A673 (cell line): ENCODE measurements at regions not wholly inside any gene's neighbourhood (a gene's known extent, or its start where the extent isn't known, plus 50 kb on each side); places are given as distances from the start of the nearest gene placed in this dataset.

Experiments
- BruUV-seq: library from RNA; stranded (reverse); fragments of 400-500 nt; replicated peaks from 2 replicates; lab custom pipeline; 2021; lab: Mats Ljungman, UMichigan
- CTCF ChIA-PET: fragments of 300-600 bp; sonication (Branson Sonifier 250); formaldehyde crosslinking; loops from one replicate; lab custom pipeline; 2022; ENCODE audit warnings: antibody characterized with exemption; lab: Charles Lee
- POLR2A ChIA-PET: fragments of 300-600 bp; sonication (Branson Sonifier 250); formaldehyde crosslinking; loops from one replicate; lab custom pipeline; 2022; ENCODE audit warnings: antibody characterized with exemption; ENCODE audit not compliant: low non-redundant PET; lab: Charles Lee
- DNase-seq: peaks from one replicate; pipeline ENCODE4 v3.0.0-alpha.2; 2015; ENCODE audit warnings: low spot score
- H3K27ac ChIP-seq: fragments of 200-600 bp; sonication (generic); 2 replicates; pipeline ENCODE4 v1.5.1; 2016; ENCODE audit warnings: mixed run types, low read depth, mild to moderate bottlenecking, mixed read lengths, antibody characterized with exemption, low read length; ENCODE audit not compliant: poor library complexity, severe bottlenecking
- H3K27me3 ChIP-seq: fragments of 200-600 bp; sonication (generic); replicated peaks from 2 replicates; pipeline ENCODE4 v1.6.1; 2017; ENCODE audit warnings: mixed run types, low read depth, mild to moderate bottlenecking, mixed read lengths, antibody characterized with exemption, low read length; ENCODE audit not compliant: insufficient read depth, poor library complexity
- H3K36me3 ChIP-seq: fragments of 200-600 bp; sonication (generic); 2 replicates; pipeline ENCODE4 v1.6.1; 2016; ENCODE audit warnings: mixed run types, mild to moderate bottlenecking, mixed read lengths, antibody characterized with exemption, low read length; ENCODE audit not compliant: insufficient read depth, poor library complexity, severe bottlenecking
- H3K4me1 ChIP-seq: fragments of 200-600 bp; sonication (generic); 2 replicates; pipeline ENCODE4 v1.6.1; 2017; ENCODE audit warnings: mixed run types, mild to moderate bottlenecking, mixed read lengths, antibody characterized with exemption, low read length; ENCODE audit not compliant: insufficient read depth, poor library complexity, severe bottlenecking
- H3K4me3 ChIP-seq: fragments of 200-600 bp; sonication (generic); 2 replicates; pipeline ENCODE4 v1.5.1; 2016; ENCODE audit warnings: low read depth, mixed run types, mild to moderate bottlenecking, mixed read lengths, low read length; ENCODE audit not compliant: poor library complexity, severe bottlenecking
- H3K9me3 ChIP-seq: fragments of 200-600 bp; sonication (generic); 2 replicates; pipeline ENCODE4 v1.6.1; 2016; ENCODE audit warnings: mixed run types, low read depth, mild to moderate bottlenecking, mixed read lengths, antibody characterized with exemption, low read length; ENCODE audit not compliant: poor library complexity, severe bottlenecking
- EZH2 ChIP-seq: fragments of 200-600 bp; sonication (generic); IDR thresholded peaks from 2 replicates; pipeline ENCODE4 v1.6.1; 2017; ENCODE audit warnings: borderline replicate concordance, low read depth, mild to moderate bottlenecking, mixed read lengths, antibody characterized with exemption, low read length; ENCODE audit not compliant: poor library complexity, severe bottlenecking
- intact Hi-C: fragments of 100-400 bp; cut with micrococcal nuclease; formaldehyde crosslinking; loops from one replicate; pipeline ENCODE4 v1.10.0; 2022; ENCODE audit not compliant: unreplicated experiment
- TF ChIP-seq, protein P1 (sequence below): fragments of 300-800, 200-600 bp; sonication (generic); conservative IDR thresholded peaks from 2 replicates; pipeline ENCODE4 v1.5.1; 2017; ENCODE audit warnings: low read depth, mild to moderate bottlenecking, antibody characterized with exemption, low read length, moderate library complexity, mixed read lengths

DNA sequence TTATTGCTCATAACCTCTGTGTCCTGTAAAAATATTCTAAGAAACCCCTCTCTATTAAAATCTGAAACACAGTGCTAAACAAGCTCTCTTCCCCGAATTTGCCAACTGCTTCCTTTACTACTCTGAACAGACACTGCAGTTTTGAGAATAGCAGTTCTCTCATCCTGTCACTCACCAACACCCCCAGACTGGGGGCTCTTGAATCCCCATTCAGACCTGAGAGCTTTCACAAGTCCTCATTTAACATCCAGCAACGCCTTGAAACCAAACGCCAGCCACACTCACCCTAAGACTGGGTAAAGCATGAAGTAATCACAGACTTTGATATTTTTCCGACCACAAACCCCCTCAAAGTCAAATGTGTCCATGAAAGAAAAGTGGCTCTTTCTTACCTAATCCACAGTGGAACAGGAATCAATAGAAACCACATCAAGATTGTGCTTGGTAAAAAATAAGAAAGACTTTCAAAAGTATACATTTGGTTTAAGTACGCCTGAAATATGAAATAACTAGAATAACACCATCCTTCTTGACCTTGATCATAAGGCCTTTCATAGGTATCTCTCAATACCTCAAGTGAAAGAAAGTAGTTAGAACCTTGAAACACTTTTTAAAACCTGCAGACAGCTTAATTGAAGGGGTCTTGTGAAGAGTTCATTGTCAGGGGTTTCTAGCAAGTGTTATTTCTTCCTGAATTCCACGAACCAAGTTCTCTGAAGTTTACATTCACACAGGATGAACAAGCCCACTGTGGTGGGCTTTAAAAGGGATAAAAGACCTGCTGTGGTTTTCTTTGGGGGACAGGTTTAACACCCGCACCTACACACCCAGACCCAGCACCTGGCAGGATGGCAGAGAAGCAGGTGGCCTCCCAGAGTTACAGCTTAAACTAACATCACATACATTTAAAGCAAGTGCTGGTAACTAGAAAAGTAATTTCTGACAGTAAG lies 412.6 kb downstream of the MLLT3 start:
- intact Hi-C loops: no loop called here
- no peak for TF ChIP-seq EZH2
- TF ChIP-seq, protein P1, sequence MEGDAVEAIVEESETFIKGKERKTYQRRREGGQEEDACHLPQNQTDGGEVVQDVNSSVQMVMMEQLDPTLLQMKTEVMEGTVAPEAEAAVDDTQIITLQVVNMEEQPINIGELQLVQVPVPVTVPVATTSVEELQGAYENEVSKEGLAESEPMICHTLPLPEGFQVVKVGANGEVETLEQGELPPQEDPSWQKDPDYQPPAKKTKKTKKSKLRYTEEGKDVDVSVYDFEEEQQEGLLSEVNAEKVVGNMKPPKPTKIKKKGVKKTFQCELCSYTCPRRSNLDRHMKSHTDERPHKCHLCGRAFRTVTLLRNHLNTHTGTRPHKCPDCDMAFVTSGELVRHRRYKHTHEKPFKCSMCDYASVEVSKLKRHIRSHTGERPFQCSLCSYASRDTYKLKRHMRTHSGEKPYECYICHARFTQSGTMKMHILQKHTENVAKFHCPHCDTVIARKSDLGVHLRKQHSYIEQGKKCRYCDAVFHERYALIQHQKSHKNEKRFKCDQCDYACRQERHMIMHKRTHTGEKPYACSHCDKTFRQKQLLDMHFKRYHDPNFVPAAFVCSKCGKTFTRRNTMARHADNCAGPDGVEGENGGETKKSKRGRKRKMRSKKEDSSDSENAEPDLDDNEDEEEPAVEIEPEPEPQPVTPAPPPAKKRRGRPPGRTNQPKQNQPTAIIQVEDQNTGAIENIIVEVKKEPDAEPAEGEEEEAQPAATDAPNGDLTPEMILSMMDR: no peak
- no peak overlapping the region for H3K4me3 ChIP-seq
- ChIA-PET POLR2A (no interaction called here), CTCF (no interaction called here)
- no peaks in the 10 kb centered on the region for H3K4me1 ChIP-seq
- BruUV-seq: no TSS peak
- no peak overlapping the region for H3K27ac ChIP-seq
- no peaks in the 10 kb centered on the region for H3K27me3 ChIP-seq
- H3K9me3 ChIP-seq: no peaks in the 10 kb centered on the region
- H3K36me3 ChIP-seq: no peaks in the 10 kb centered on the region
- no peak for DNase-seq

DNA sequence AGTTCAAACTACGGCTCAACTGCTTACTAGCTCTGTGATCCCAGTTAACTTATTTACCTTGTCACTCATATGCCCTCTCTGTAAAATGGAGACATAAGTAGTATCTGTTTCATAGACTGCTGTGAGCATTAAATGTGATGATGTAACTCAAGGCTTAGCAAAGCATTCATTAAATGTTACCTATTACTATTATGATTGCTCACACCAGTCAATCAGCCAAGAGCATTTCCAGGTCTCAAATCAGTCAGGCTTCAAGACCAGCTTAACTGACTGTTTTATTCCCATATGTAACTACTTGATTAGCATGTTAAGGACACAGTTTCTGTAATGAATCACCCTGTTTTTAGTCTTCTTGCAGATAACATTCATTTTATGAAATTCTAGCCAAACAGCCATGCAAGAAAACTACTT lies 413.3 kb downstream of the MLLT3 start:
- ChIA-PET POLR2A (no interaction called here), CTCF (no interaction called here)
- DNase-seq: no peak
- Histone ChIP-seq H3K4me1 (no peaks in the 10 kb centered on the region), H3K4me3 (no peak overlapping the region), H3K27me3 (no peaks in the 10 kb centered on the region), H3K36me3 (no peaks in the 10 kb centered on the region), H3K9me3 (no peaks in the 10 kb centered on the region), H3K27ac (no peak overlapping the region)
- TF ChIP-seq, protein P1: no peak
- no peak for TF ChIP-seq EZH2
- intact Hi-C loops: no loop called here
- BruUV-seq: no TSS peak

DNA sequence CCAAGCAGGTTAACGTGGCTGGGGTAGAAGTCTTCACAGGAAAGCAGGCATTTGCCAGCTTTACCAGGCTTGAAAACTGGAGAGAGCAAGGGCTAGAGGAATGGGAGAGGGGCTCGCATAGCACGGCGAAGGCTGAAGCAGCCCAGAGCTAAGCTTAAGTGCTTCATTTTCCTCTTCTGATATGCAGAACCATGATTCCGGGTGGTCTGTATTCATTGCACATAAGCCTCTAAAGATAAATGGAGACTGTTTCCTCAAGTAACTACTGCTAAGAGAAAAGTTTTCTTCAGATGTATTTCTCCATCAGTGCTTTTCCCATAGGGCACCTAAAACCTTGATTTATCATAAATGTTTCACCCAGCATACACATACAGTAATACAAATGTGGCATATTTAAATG lies 414.1 kb downstream of the MLLT3 start:
- Histone ChIP-seq H3K36me3 (no peaks in the 10 kb centered on the region), H3K4me1 (no peaks in the 10 kb centered on the region), H3K9me3 (no peaks in the 10 kb centered on the region), H3K27ac (no peak overlapping the region), H3K27me3 (no peaks in the 10 kb centered on the region), H3K4me3 (no peak overlapping the region)
- BruUV-seq: no TSS peak
- no peak for DNase-seq
- ChIA-PET POLR2A (no interaction called here), CTCF (no interaction called here)
- TF ChIP-seq EZH2: no peak
- TF ChIP-seq, protein P1: no peak
- intact Hi-C loops: no loop called here
